SK-N-MC (cell line): ENCODE measurements at regions not wholly inside any gene's neighbourhood (a gene's known extent, or its start where the extent isn't known, plus 50 kb on each side); places are given as distances from the start of the nearest gene placed in this dataset.
A peak's percentile ranks its signal among the peaks of the same experiment; 100 is the strongest.
"Not testable (repeated sequence)": the region's sequence is repeated elsewhere in the genome, so short reads cannot be mapped to it uniquely, and the experiment has no call there.

Source experiments
- DNase-seq: peaks from one replicate; pipeline ENCODE4 v3.0.0-alpha.2; 2011; ENCODE audit warnings: low read depth, low spot score
- H3K27ac ChIP-seq: fragments of 200-600 bp; sonication (generic); 2 replicates; pipeline ENCODE4 v1.5.1; 2016; ENCODE audit warnings: mixed run types
- H3K36me3 ChIP-seq: fragments of 200-600 bp; sonication (generic); 2 replicates; pipeline ENCODE4 v1.6.1; 2017; ENCODE audit warnings: antibody characterized with exemption, low read length, mixed read lengths; ENCODE audit not compliant: insufficient read depth
- H3K4me3 ChIP-seq: fragments of 200-600 bp; sonication (generic); 2 replicates; pipeline ENCODE4 v1.5.1; 2016
- H3K9ac ChIP-seq: fragments of 200-600 bp; sonication (generic); 2 replicates; pipeline ENCODE4 v1.8.0; 2017; ENCODE audit warnings: mixed run types, mixed read lengths; ENCODE audit not compliant: insufficient read length
- H3K9me3 ChIP-seq: fragments of 200-600 bp; sonication (generic); 2 replicates; pipeline ENCODE4 v1.6.1; 2017; ENCODE audit warnings: low read depth, mild to moderate bottlenecking, antibody characterized with exemption, low read length, moderate library complexity, mixed read lengths
- EZH2 ChIP-seq: fragments of 200-600 bp; sonication (generic); IDR thresholded peaks from one replicate; pipeline ENCODE4 v1.6.1; 2017; ENCODE audit warnings: antibody characterized with exemption
- FOXP2 ChIP-seq: optimal IDR thresholded peaks from 2 replicates; pipeline ENCODE3; 2011; ENCODE audit warnings: mild to moderate bottlenecking, moderate library complexity; ENCODE audit not compliant: insufficient read depth; ENCODE audit errors: extremely low read length, control extremely low read depth
- POLR2AphosphoS5 ChIP-seq: IDR thresholded peaks from 2 replicates; pipeline ENCODE4 v1.6.1; 2012; ENCODE audit warnings: mild to moderate bottlenecking, low read depth, low read length, borderline replicate concordance

GRCh38 chr12:127785986-127786590 lies 480.9 kb upstream of the TMEM132C start:
- no peak for DNase-seq
- Histone ChIP-seq H3K4me3 (no peak overlapping the region), H3K9ac (no peak overlapping the region), H3K9me3 (no peaks in the 10 kb centered on the region), H3K27ac (no peak overlapping the region), H3K36me3 (no peaks in the 10 kb centered on the region)
- TF ChIP-seq EZH2 (no peak), FOXP2 (no peak), POLR2AphosphoS5 (no peak)

- Histone ChIP-seq H3K27ac (no peak overlapping the region), H3K9me3 (no peaks in the 10 kb centered on the region), H3K36me3 (no peaks in the 10 kb centered on the region), H3K4me3 (no peak overlapping the region), H3K9ac (no peak overlapping the region)
- no peak for DNase-seq
- TF ChIP-seq EZH2 (no peak), POLR2AphosphoS5 (no peak), FOXP2 (no peak)
Measured at GRCh38 chr12:127787544-127787943, 479.4 kb upstream of the TMEM132C start.

- TF ChIP-seq EZH2 (no peak), FOXP2 (no peak), POLR2AphosphoS5 (no peak)
- Histone ChIP-seq H3K36me3 (no peaks in the 10 kb centered on the region), H3K4me3 (no peak overlapping the region), H3K9ac (no peak overlapping the region), H3K27ac (no peak overlapping the region), H3K9me3 (no peaks in the 10 kb centered on the region)
- DNase-seq: no peak
Measured at GRCh38 chr12:127790376-127790775, 476.6 kb upstream of the TMEM132C start.

GRCh38 chr12:127791217-127791616 lies 475.8 kb upstream of the TMEM132C start:
- no peak overlapping the region for H3K27ac ChIP-seq
- H3K4me3 ChIP-seq: no peak overlapping the region
- no peak for TF ChIP-seq POLR2AphosphoS5
- TF ChIP-seq EZH2: no peak
- no peak for TF ChIP-seq FOXP2
- H3K9ac ChIP-seq: no peak overlapping the region
- H3K9me3 ChIP-seq: no peaks in the 10 kb centered on the region
- H3K36me3 ChIP-seq: no peaks in the 10 kb centered on the region
- no peak for DNase-seq

GRCh38 chr12:127797918-127798317 lies 469.1 kb upstream of the TMEM132C start:
- no peak for DNase-seq
- no peak for TF ChIP-seq EZH2
- no peak for TF ChIP-seq FOXP2
- TF ChIP-seq POLR2AphosphoS5: no peak
- Histone ChIP-seq H3K36me3 (no peaks in the 10 kb centered on the region), H3K27ac (no peak overlapping the region), H3K4me3 (no peak overlapping the region), H3K9me3 (no peaks in the 10 kb centered on the region), H3K9ac (no peak overlapping the region)

- H3K36me3 ChIP-seq: no peaks in the 10 kb centered on the region
- DNase-seq: no peak
- H3K4me3 ChIP-seq: no peak overlapping the region
- H3K9ac ChIP-seq: no peak overlapping the region
- no peak for TF ChIP-seq POLR2AphosphoS5
- no peak for TF ChIP-seq FOXP2
- no peak for TF ChIP-seq EZH2
- H3K9me3 ChIP-seq: no peaks in the 10 kb centered on the region
- H3K27ac ChIP-seq: no peak overlapping the region
Measured at GRCh38 chr12:127802271-127802670, 464.7 kb upstream of the TMEM132C start.

- Histone ChIP-seq H3K27ac (no peak overlapping the region), H3K9ac (no peak overlapping the region), H3K36me3 (no peaks in the 10 kb centered on the region), H3K9me3 (no peaks in the 10 kb centered on the region), H3K4me3 (no peak overlapping the region)
- TF ChIP-seq EZH2: no peak
- no peak for DNase-seq
Measured at GRCh38 chr12:127803545-127803944, 463.4 kb upstream of the TMEM132C start.

GRCh38 chr12:127809275-127809674 lies 457.7 kb upstream of the TMEM132C start:
- Histone ChIP-seq H3K9ac (peak overlapping the region; percentile 60), H3K9me3 (no peaks in the 10 kb centered on the region), H3K4me3 (peak overlapping the region; percentile 40), H3K27ac (peak overlapping the region; percentile 90), H3K36me3 (no peaks in the 10 kb centered on the region)
- TF ChIP-seq POLR2AphosphoS5: no peak; the same call in 1 of the 2 replicates
- no peak for TF ChIP-seq EZH2
- no peak for TF ChIP-seq FOXP2
- peak; percentile 76 for DNase-seq

- peak; percentile 70 for DNase-seq
- peak overlapping the region; percentile 90 for H3K27ac ChIP-seq
Measured at GRCh38 chr12:127810041-127810440, 456.9 kb upstream of the TMEM132C start.

GRCh38 chr12:127810459-127810858 lies 456.5 kb upstream of the TMEM132C start:
- H3K36me3 ChIP-seq, DNase-seq, H3K9ac ChIP-seq, H3K9me3 ChIP-seq, H3K27ac ChIP-seq, H3K4me3 ChIP-seq: not testable (repeated sequence)

More at GRCh38 chr12:127810041-127810440, 456.9 kb upstream of the TMEM132C start:
- Histone ChIP-seq H3K9ac (peak overlapping the region; percentile 60), H3K4me3 (peak overlapping the region; percentile 40), H3K9me3 (no peaks in the 10 kb centered on the region), H3K36me3 (no peaks in the 10 kb centered on the region)
- TF ChIP-seq EZH2 (no peak), POLR2AphosphoS5 (no peak), FOXP2 (no peak)
